ENCODE measurements at regions not wholly inside any gene's neighbourhood (a gene's known extent, or its start where the extent isn't known, plus 50 kb on each side); places are given as distances from the start of the nearest gene placed in this dataset.
A peak's percentile ranks its signal among the peaks of the same experiment; 100 is the strongest.
"Not testable (repeated sequence)": the region's sequence is repeated elsewhere in the genome, so short reads cannot be mapped to it uniquely, and the experiment has no call there.

DNA sequence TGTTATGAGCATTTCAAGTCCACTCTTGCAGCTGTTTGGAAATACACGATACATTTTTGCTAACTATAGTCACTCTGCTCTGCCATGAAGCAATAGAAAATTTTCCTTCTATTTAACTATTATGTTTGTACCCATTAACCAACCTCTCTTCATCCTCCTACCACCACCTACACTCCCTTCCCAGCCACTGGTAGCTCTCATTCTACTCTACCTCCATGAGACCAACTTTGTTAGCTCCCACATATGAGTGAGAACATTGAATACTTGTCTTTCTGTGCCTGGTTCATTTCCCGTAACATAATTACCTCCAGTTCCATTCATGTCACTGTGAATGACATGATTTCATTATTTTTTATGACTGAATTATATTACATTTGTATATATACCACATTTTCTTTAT, 505.9 kb upstream of the CCNG1 start:
- TF ChIP-seq, protein P1, sequence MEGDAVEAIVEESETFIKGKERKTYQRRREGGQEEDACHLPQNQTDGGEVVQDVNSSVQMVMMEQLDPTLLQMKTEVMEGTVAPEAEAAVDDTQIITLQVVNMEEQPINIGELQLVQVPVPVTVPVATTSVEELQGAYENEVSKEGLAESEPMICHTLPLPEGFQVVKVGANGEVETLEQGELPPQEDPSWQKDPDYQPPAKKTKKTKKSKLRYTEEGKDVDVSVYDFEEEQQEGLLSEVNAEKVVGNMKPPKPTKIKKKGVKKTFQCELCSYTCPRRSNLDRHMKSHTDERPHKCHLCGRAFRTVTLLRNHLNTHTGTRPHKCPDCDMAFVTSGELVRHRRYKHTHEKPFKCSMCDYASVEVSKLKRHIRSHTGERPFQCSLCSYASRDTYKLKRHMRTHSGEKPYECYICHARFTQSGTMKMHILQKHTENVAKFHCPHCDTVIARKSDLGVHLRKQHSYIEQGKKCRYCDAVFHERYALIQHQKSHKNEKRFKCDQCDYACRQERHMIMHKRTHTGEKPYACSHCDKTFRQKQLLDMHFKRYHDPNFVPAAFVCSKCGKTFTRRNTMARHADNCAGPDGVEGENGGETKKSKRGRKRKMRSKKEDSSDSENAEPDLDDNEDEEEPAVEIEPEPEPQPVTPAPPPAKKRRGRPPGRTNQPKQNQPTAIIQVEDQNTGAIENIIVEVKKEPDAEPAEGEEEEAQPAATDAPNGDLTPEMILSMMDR (IDR thresholded peaks at IDR 0.05; ENCODE audit: borderline replicate concordance, extremely low read depth, insufficient read depth): no peak
- H3K9me3 ChIP-seq (ENCODE audit: control insufficient read depth in 2 of 3, insufficient read depth in 1 of 3, low read length in 3 of 3): no peaks in the 10 kb centered on the region
- H3K4me1 ChIP-seq (ENCODE audit: control insufficient read depth in 2 of 3, insufficient read depth in 2 of 3, low read depth in 1 of 3, low read length in 3 of 3): no peaks in the 10 kb centered on the region
- H3K27me3 ChIP-seq (ENCODE audit: control insufficient read depth, insufficient read depth, low read length): no peaks in the 10 kb centered on the region
- H3K27ac ChIP-seq (ENCODE audit: low read depth in 2 of 2, low read length in 2 of 2): no peak overlapping the region
- DNase-seq (no peak), FAIRE-seq (no peak)
- no peak overlapping the region for H3K4me3 ChIP-seq (ENCODE audit: low read length in 3 of 3)
- no peaks in the 10 kb centered on the region for H3K36me3 ChIP-seq (ENCODE audit: control insufficient read depth in 2 of 3, insufficient read depth in 3 of 3, low read length in 3 of 3)
- H3K9ac ChIP-seq (ENCODE audit: low read length in 3 of 3): no peak overlapping the region
- intact Hi-C loops (cut with DNase I): no loop called here

DNA sequence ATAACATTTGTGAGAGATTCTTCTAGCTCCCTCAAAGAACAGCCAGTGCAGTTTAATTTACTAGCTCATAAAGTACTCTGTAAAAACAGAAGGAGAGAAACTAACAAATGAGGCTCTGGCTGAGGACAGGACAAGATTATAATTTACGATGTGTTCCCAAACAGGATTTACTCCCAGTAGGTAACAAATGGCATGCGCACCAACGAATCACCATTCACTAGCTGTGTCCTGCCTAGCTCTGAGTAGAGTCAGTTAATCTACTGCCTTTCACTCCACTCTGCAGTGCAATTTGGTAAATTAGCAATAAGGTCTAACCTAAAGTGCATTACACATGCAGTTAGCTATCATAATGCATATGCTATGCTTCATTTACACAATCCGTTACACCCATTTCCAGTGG, 497.4 kb upstream of the CCNG1 start:
- Histone ChIP-seq H3K4me1 (ENCODE audit: control insufficient read depth in 2 of 3, insufficient read depth in 2 of 3, low read depth in 1 of 3, low read length in 3 of 3) (no peaks in the 10 kb centered on the region), H3K9me3 (ENCODE audit: control insufficient read depth in 2 of 3, insufficient read depth in 1 of 3, low read length in 3 of 3) (no peaks in the 10 kb centered on the region), H3K36me3 (ENCODE audit: control insufficient read depth in 2 of 3, insufficient read depth in 3 of 3, low read length in 3 of 3) (no peaks in the 10 kb centered on the region), H3K9ac (ENCODE audit: low read length in 3 of 3) (no peak overlapping the region), H3K27ac (ENCODE audit: low read depth in 2 of 2, low read length in 2 of 2) (no peak overlapping the region), H3K4me3 (ENCODE audit: low read length in 3 of 3) (no peak overlapping the region), H3K27me3 (ENCODE audit: control insufficient read depth, insufficient read depth, low read length) (no peaks in the 10 kb centered on the region)
- TF ChIP-seq, protein P1 (IDR thresholded peaks at IDR 0.05; ENCODE audit: borderline replicate concordance, extremely low read depth, insufficient read depth): no peak
- intact Hi-C loops (cut with DNase I): no loop called here
- FAIRE-seq (no peak), DNase-seq (peak in 4 of 5 donors; percentile 40 to 83 (median 69))

DNA sequence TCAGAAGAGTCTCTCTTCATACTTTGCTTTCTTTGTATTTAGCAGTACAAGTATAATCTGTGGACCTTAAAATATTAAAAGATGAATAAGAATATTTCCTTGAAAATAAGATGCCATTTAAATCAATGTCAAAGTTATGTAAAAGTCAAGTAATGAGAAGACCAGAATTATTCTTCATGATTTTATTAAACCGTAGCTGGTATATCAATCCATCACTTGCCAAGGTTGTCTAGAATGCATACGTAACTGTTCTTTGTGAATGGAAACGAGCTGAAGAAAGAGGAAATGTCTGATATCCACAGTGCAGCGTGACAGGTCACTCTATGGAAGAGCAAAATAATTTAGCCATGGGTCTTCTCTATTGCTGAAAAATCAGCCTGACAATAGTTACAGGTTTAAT, 488.7 kb upstream of the CCNG1 start:
- Histone ChIP-seq H3K27ac (ENCODE audit: low read depth in 2 of 2, low read length in 2 of 2) (no peak overlapping the region), H3K27me3 (ENCODE audit: control insufficient read depth, insufficient read depth, low read length) (no peaks in the 10 kb centered on the region), H3K9ac (ENCODE audit: low read length in 3 of 3) (no peak overlapping the region), H3K4me3 (ENCODE audit: low read length in 3 of 3) (no peak overlapping the region), H3K36me3 (ENCODE audit: control insufficient read depth in 2 of 3, insufficient read depth in 3 of 3, low read length in 3 of 3) (no peaks in the 10 kb centered on the region), H3K4me1 (ENCODE audit: control insufficient read depth in 2 of 3, insufficient read depth in 2 of 3, low read depth in 1 of 3, low read length in 3 of 3) (no peaks in the 10 kb centered on the region), H3K9me3 (ENCODE audit: control insufficient read depth in 2 of 3, insufficient read depth in 1 of 3, low read length in 3 of 3) (no peaks in the 10 kb centered on the region)
- TF ChIP-seq, protein P1 (IDR thresholded peaks at IDR 0.05; ENCODE audit: borderline replicate concordance, extremely low read depth, insufficient read depth): no peak
- FAIRE-seq (no peak), DNase-seq (no peak)
- intact Hi-C loops (cut with DNase I): no loop called here

DNA sequence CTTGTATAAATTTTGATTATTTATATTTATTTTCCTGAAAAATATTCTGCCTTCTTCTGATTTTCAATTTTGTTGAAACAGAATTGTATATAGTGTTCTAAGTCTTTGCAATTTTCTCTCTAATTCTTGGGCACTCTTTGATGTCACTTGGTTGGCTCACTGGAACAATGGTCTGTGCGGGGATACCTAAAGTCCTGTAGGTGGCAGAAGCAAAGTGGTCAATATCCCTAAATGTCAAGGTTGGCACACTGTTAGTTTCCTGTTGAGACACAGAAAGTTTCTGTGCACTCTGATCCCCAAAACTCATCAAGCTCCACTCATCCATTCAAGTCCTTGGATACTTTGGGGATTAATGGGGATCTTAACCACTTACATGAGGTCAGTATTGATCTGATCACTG, 480.8 kb upstream of the CCNG1 start:
- no peak overlapping the region for H3K9ac ChIP-seq (ENCODE audit: low read length in 3 of 3)
- no peak overlapping the region for H3K27ac ChIP-seq (ENCODE audit: low read depth in 2 of 2, low read length in 2 of 2)
- no peaks in the 10 kb centered on the region for H3K4me1 ChIP-seq (ENCODE audit: control insufficient read depth in 2 of 3, insufficient read depth in 2 of 3, low read depth in 1 of 3, low read length in 3 of 3)
- intact Hi-C loops (cut with DNase I): no loop called here
- FAIRE-seq (no peak), DNase-seq (no peak)
- TF ChIP-seq, protein P1 (IDR thresholded peaks at IDR 0.05; ENCODE audit: borderline replicate concordance, extremely low read depth, insufficient read depth): no peak
- no peaks in the 10 kb centered on the region for H3K27me3 ChIP-seq (ENCODE audit: control insufficient read depth, insufficient read depth, low read length)
- H3K4me3 ChIP-seq (ENCODE audit: low read length in 3 of 3): no peak overlapping the region
- H3K9me3 ChIP-seq (ENCODE audit: control insufficient read depth in 2 of 3, insufficient read depth in 1 of 3, low read length in 3 of 3): peaks cover 0 to 2% (median 0%) of the 10 kb centered on the region in 3 donors
- no peaks in the 10 kb centered on the region for H3K36me3 ChIP-seq (ENCODE audit: control insufficient read depth in 2 of 3, insufficient read depth in 3 of 3, low read length in 3 of 3)

DNA sequence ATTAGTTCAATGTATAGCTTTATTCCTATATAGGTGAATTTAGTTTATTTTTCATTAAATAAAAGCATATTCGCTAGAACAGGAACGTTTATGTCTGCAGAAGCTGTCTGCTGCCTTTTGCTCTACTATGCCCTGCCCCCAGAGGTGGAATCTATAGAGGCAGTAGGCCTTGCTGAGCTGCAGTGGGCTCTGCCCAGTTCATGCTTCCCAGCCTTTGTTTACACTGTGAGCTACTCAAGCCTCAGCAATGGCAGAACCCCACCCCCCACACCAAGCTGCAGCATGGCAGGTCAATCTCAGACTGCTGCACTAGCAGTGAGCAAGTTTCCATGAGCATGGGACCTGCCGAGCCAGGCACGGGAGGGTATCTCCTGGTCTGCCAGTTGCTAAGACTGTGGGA, 473.3 kb upstream of the CCNG1 start:
- intact Hi-C loops (cut with DNase I); FAIRE-seq; H3K27ac ChIP-seq (ENCODE audit: low read depth in 2 of 2, low read length in 2 of 2); H3K4me3 ChIP-seq (ENCODE audit: low read length in 3 of 3); H3K27me3 ChIP-seq (ENCODE audit: control insufficient read depth, insufficient read depth, low read length); H3K36me3 ChIP-seq (ENCODE audit: control insufficient read depth in 2 of 3, insufficient read depth in 3 of 3, low read length in 3 of 3); H3K9me3 ChIP-seq (ENCODE audit: control insufficient read depth in 2 of 3, insufficient read depth in 1 of 3, low read length in 3 of 3); H3K4me1 ChIP-seq (ENCODE audit: control insufficient read depth in 2 of 3, insufficient read depth in 2 of 3, low read depth in 1 of 3, low read length in 3 of 3); H3K9ac ChIP-seq (ENCODE audit: low read length in 3 of 3): not testable (repeated sequence)
- peak in 2 of 5 donors; percentile 1 to 4 for DNase-seq

Data from kidney (tissue), 13 donors.